ENCODE measurements at regions not wholly inside any gene's neighbourhood (a gene's known extent, or its start where the extent isn't known, plus 50 kb on each side); places are given as distances from the start of the nearest gene placed in this dataset.

- TF ChIP-seq CTCF (IDR thresholded peaks at IDR 0.05) (no peak), POLR2A (IDR thresholded peaks at IDR 0.05) (no peak)
Measured at GRCh38 chr11:43130616-43131015, 181.2 kb upstream of the API5 start.

Data from esophagus squamous epithelium (tissue), 4 donors.